Uterus (tissue), 2 donors: ENCODE measurements at regions not wholly inside any gene's neighbourhood (a gene's known extent, or its start where the extent isn't known, plus 50 kb on each side); places are given as distances from the start of the nearest gene placed in this dataset.

Experiments used
- CTCF ChIP-seq, 4 experiments: fragments of 200-600 bp in 2 of 4; fragments of 450-650 bp in 2 of 4; sonication (generic) in 2 of 4; IDR thresholded peaks; one replicate each; pipeline ENCODE4 v1.5.1; 2016 to 2019; ENCODE audit warnings: antibody characterized with exemption in 4 of 4, mild to moderate bottlenecking in 2 of 4, moderate library complexity in 1 of 4
- POLR2A ChIP-seq, 2 donors: fragments of 450-650 bp; IDR thresholded peaks; one replicate each; pipeline ENCODE4 v1.6.1; 2016; ENCODE audit warnings: antibody characterized with exemption in 2 of 2, mild to moderate bottlenecking in 1 of 2, moderate library complexity in 1 of 2

- no peak for TF ChIP-seq CTCF (IDR thresholded peaks at IDR 0.05)
- TF ChIP-seq POLR2A (IDR thresholded peaks at IDR 0.05) = no peak
Measured at GRCh38 chr10:35731828-35732227, 89.7 kb upstream of the FZD8 start.
